ENCODE measurements at regions not wholly inside any gene's neighbourhood (a gene's known extent, or its start where the extent isn't known, plus 50 kb on each side); places are given as distances from the start of the nearest gene placed in this dataset.

DNA sequence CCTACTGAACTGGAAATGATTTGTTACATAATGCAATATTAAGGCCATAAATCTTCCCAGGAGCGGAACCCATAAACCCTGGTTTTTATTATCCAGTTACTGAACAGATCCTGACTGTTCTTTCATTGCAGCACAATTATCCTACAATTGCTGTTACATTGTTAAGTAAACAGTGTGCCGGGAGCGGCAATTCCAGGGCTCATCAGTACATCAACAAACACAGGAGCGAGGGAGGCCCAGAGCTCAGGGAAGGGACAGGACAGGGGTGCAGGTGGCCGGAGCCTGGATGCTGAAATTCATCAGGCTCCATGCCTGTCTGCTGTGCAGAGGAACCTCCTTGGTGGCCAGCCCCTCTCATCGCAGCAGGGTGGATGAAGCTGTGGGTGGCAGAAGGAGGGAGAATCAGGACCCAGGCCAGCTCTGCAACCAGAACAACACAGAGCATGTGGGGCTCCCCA is 544.7 kb downstream of the NPHP4 start:
- in situ Hi-C loops (cut with MboI; ENCODE audit: low sequenced_read_pairs), result no loop called here

DNA sequence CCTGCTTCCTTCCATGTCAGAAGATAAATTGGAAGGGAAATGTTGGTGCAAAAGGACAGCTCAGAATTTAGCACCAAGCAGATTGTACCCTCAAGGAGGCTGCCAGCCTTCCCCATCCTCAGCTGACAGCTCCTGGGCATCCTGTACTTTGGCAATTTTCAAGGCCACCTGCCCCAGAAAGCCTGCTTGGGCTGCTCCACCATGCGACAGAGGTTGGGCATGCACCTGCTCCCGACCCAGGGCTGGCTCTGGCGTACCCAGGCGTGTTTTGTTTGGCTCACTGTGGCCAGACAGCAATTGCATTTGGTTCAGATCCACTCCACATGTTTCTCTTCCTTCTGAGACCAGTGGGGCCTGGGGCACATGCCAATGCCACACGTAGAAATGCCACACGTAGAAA is 547.8 kb downstream of the NPHP4 start:
- in situ Hi-C loops (cut with MboI; ENCODE audit: low sequenced_read_pairs), result no loop called here

GRCh38 chr1:5436808-5437207 is 555.4 kb downstream of the NPHP4 start:
- in situ Hi-C loops (cut with MboI; ENCODE audit: low sequenced_read_pairs), result no loop called here

DNA sequence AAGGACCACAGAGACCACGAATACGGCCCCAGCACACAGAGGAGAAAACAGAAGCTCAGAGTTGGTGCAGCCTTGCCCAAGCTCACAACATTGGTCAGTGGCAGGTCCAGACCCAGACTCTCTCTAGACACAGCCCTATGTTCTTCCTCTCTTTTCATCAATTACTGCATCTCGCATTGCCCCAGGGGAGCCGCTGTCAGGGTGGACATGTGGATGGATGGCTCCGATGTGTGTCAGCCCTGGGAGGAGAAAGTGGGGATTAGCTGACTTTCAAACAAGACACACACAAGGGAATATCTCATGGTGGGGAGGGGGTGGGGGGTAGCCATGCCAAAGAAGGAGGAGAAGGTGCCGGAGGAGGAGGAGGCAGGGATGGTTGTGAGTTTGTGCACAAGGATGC is 556.8 kb downstream of the NPHP4 start:
- in situ Hi-C loops (cut with MboI; ENCODE audit: low sequenced_read_pairs), result no loop called here

- in situ Hi-C loops (cut with MboI; ENCODE audit: low sequenced_read_pairs), result no loop called here
These were observed 559.8 kb downstream of the NPHP4 start for GRCh38 chr1:5432436-5432835.

- in situ Hi-C loops (cut with MboI; ENCODE audit: low sequenced_read_pairs), result no loop called here
These were observed 561.1 kb downstream of the NPHP4 start for GRCh38 chr1:5430911-5431697.

DNA sequence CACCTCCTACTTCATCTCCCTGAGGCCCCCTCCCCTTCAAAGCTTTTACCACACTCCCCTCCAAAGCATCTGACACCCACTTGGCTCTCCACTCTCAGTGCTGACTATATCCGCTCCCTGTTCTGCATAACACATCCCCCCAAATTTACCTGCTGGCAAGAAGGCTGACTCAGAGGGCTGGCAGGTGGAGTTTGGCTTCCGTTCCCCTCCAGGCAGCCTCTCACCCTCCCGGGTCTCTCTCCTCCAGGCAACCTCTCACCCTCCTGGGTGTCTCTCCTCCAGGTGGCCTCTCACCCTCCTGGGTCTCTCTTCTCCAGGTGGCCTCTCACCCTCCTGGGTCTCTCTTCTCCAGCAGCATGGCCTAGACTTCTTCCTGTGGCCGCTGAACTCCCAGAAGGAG is 562.1 kb downstream of the NPHP4 start:
- in situ Hi-C loops (cut with MboI; ENCODE audit: low sequenced_read_pairs), result no loop called here

DNA sequence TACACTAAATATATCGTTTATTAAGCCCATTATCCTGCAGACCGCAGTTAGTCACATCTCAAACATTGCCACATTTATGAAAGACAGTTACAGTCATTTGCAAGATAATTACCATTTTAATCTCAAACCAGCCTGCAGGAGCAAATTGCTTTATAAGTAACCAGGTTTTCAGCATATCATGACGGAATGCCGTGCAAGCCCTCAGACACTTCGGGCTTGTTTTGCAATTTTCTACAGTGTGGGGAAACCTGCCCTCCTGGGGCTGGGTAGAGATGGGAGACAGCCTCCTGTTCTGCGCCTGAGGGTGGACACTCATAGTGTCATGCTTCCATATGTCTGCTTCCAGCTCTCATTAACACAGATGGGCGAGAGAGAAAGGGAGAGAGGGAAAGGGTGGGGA is 563.9 kb downstream of the NPHP4 start:
- in situ Hi-C loops (cut with MboI; ENCODE audit: low sequenced_read_pairs), result no loop called here

DNA sequence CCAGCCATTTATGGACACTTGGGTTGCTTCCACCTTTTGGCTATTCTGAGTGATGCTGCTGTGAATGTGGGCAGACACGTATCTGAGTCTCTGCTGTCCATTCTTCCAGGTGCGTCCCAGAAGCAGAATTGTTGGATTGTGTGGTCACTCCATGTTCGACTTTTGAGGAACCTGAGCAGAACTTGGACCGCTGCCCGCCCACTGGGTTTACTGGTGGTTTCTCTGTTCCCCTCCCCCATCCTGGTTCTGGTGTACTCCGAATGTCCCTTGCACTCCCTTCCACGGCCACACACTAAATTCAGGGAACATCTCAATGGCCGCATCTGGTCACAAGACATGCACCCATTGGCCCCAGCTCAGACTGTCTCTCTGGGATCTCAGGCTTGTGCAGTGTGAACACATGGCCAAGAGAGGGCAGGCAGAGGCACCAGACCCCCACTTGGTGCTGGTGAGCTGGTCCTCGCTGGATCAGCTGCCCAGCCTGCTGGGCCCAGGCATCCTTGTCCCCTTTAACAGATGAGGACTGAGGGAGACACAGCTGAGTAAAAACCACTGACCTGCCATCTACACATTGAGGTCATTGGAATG is 565.1 kb downstream of the NPHP4 start:
- in situ Hi-C loops (cut with MboI; ENCODE audit: low sequenced_read_pairs), result no loop called here

GRCh38 chr1:5424802-5425703 is 567.2 kb downstream of the NPHP4 start:
- in situ Hi-C loops (cut with MboI; ENCODE audit: low sequenced_read_pairs), result no loop called here

- in situ Hi-C loops (cut with MboI; ENCODE audit: low sequenced_read_pairs), result no loop called here
These were observed 569.1 kb downstream of the NPHP4 start for GRCh38 chr1:5423109-5423508.

GRCh38 chr1:5419501-5419900 is 572.7 kb downstream of the NPHP4 start:
- in situ Hi-C loops (cut with MboI; ENCODE audit: low sequenced_read_pairs), result no loop called here

DNA sequence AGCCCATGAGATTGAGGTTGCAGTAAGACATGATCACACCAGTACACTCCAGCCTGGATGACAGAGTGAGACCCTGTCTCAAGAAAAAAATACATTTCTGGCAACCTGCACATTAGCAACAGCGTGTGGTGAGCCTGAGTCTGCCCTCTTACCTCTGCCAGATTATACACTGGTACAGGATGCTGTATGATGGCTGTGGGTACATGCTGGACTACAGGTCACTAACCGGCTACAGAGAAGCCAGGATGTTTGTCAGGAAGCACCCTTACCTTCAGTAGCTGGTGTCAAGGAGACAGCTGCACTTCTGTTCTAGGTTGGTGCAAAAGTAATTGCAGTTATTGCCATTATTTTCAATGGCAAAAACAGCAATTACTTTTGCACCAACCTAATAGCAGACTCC is 575.7 kb downstream of the NPHP4 start:
- in situ Hi-C loops (cut with MboI; ENCODE audit: low sequenced_read_pairs), result no loop called here

DNA sequence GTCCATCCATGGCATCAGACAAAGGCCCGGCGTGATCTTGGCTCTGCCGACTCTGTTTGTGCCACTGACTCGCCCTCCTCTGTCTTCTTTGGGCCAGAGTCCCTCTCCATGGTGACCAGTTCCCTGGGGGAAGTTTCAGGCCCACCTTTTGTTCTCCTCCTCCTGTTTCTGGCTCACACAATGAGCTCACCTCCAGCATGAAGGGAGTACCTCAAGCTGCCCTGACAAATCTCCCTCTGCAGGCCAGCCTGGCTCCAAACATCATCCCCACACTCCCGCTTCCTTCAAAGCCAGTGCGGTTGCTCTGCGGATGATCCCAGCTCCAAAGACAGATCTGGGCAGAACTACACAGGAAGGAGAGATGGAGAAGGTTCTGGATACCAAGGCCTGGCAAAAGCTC is 576.6 kb downstream of the NPHP4 start:
- in situ Hi-C loops (cut with MboI; ENCODE audit: low sequenced_read_pairs), result no loop called here

DNA sequence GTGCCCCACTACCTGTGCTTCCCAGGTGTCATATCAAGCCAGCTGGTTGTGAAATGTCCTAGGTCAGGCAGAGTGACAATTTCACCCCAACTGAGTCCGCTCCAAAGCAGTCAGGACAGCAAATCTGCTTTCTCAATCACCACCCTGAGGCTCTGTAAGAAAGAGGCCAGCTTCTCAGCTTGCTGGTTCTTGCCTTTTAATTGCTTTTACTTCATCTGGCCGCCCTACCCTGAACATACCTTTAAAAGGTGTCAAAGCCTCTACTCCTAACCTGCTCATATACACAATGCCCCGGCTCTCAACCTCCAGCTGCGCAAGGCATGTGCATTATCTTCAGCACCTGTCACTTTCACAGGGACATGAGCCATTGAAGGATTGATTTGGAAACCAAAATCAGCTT is 581.6 kb downstream of the NPHP4 start:
- in situ Hi-C loops (cut with MboI; ENCODE audit: low sequenced_read_pairs), result no loop called here

DNA sequence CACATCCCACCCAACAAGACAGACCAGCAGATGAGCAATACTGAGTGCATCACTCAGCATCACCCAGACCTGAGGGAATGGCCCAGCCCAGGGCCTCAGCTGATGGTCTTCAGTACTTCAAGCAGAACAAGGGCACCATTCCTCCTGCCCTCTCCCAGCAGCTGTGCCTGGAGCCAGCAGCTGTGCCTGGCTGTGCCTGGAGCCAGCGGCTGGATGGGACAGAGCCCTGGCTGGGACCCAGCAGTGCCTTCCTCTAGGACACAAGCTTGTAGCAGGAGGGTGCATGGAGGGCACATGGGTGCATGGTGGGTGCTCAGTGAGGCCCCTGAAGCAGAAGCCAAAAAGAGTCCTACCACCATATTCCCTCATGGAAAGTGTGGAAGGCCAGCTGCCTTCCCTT is 583.8 kb downstream of the NPHP4 start:
- in situ Hi-C loops (cut with MboI; ENCODE audit: low sequenced_read_pairs), result no loop called here

DNA sequence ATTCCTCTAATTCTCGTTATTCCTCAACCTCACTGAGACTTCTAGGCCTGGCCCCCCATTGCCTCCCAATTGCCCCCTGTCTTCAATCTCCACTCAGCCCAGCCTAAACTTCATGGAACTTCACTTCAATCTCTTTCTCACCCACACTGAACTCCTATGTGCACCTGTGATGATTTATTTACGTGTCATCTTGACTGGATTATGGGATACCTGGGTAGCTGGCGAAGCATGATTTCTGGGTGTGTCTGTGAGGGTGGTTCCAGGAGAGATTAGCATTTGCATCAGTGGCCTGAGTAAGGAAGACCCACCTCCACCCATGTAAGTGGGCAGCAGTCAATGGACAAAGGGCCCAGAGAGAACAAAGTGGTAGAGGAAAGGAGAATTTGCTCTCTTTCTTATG is 587.0 kb downstream of the NPHP4 start:
- in situ Hi-C loops (cut with MboI; ENCODE audit: low sequenced_read_pairs), result no loop called here

- in situ Hi-C loops (cut with MboI; ENCODE audit: low sequenced_read_pairs), result no loop called here
These were observed 587.6 kb downstream of the NPHP4 start for GRCh38 chr1:5404412-5405203.

- in situ Hi-C loops (cut with MboI; ENCODE audit: low sequenced_read_pairs), result no loop called here
These were observed 588.3 kb downstream of the NPHP4 start for GRCh38 chr1:5403935-5404334.

DNA sequence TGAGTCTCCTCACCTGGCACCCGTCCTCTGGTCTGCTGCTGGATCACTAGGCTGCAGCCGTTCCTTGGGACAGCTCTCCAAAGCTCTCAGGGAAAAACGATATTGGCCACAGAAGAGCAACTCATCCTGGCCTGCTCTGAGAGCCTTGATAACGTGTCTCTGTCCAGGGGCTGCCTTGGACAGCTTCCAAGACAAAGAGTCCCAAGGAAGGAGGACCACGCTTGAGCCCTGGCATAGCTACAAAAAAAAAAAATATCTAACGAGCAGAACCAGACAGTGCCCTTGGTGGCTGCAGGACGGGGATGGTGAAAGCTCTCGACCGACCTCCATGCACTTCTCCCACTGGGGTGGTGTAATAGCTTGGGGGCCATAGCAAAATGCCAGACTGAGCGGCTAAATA is 589.6 kb downstream of the NPHP4 start:
- in situ Hi-C loops (cut with MboI; ENCODE audit: low sequenced_read_pairs), result no loop called here

DNA sequence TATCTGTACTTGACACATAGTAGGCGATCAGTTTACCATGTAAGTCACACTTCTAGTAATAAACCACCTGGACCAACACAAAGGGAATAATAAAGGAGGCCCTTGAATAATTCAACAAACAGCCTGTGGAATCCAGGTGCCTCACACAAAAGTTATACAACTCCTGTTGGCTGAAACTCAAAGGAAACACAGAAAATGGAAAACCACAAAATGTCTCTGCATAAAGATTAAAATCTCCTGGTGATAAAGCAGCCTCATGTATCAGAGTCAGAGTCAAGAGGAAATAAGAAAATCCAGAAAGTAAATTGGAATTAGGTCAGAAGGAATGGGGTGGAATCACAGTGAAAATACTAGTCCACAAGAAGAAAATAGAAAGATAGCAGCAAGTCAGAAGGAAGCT is 592.5 kb downstream of the NPHP4 start:
- in situ Hi-C loops (cut with MboI; ENCODE audit: low sequenced_read_pairs), result no loop called here

Measured in HL-60/S4 (cell line).